GM12873 (cell line): ENCODE measurements at regions not wholly inside any gene's neighbourhood (a gene's known extent, or its start where the extent isn't known, plus 50 kb on each side); places are given as distances from the start of the nearest gene placed in this dataset.

Source experiments
- CTCF ChIP-seq: IDR thresholded peaks from 2 replicates; pipeline ENCODE4 v1.5.1; 2012; ENCODE audit warnings: low read depth, mild to moderate bottlenecking, moderate library complexity, low read length, control low read depth; ENCODE audit not compliant: insufficient read depth; ENCODE audit errors: missing control alignments

DNA sequence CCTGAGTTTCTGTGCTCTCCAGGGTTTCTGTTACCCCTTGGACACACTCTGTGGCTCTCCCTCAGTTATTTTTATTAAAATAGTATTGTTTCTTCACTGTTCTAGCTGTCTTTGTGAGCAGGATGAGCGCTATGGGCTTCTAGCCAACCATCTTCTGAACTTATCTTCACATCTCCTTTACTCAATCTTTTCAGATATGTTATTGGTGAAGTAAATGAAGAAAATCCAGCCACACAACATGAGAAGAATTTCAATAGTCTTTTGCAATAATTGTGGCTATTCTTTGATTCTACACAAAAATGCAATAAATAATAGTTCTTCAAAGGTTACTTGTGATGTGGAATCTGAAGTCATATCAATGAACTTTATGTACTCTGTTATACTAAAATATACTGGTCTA lies 80.3 kb upstream of the CAMK1G start:
- no peak for TF ChIP-seq CTCF

GRCh38 chr1:209504571-209504970 lies 78.9 kb upstream of the CAMK1G start:
- no peak for TF ChIP-seq CTCF

DNA sequence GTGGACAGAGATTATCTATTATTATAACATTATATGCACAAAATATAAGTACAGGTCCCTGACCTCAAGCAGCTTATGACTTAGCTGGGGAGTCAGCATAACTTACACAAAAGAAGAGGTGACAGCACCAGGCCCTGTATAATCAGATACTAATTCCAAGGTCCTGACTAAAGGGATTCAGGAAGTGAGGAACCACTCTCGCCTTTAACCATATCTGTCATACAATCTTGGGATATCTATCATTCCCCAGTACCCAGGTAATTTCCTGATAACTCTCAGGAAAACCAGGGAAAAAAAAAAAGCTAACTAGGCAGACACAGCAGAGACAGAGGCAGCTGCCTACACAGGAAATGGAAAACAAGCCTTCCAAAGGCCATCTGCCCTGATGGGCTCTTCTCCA lies 78.5 kb upstream of the CAMK1G start:
- TF ChIP-seq CTCF = no peak

- no peak for TF ChIP-seq CTCF
Measured at GRCh38 chr1:209506101-209506500, 77.4 kb upstream of the CAMK1G start.

GRCh38 chr1:209509039-209509438 lies 74.5 kb upstream of the CAMK1G start:
- TF ChIP-seq CTCF = no peak

GRCh38 chr1:209510063-209510462 lies 73.5 kb upstream of the CAMK1G start:
- TF ChIP-seq CTCF = no peak

DNA sequence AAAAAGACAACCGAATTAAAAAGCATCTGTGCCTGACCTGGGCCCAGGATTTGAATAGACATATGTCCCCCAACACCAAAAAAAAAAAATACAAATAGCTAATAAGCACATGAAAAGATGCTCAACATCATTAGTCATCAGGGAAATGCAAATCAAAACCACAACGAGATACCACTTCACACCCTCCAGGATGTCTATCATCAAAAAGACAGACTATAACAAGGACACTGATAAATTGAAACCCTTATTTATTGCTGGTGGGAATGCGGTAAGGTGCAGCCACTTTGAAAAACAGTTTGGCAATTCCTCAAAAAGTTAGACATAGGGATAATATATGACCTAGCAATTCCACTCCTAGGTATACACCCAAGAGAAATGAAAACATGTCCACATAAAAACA lies 72.3 kb upstream of the CAMK1G start:
- no peak for TF ChIP-seq CTCF

DNA sequence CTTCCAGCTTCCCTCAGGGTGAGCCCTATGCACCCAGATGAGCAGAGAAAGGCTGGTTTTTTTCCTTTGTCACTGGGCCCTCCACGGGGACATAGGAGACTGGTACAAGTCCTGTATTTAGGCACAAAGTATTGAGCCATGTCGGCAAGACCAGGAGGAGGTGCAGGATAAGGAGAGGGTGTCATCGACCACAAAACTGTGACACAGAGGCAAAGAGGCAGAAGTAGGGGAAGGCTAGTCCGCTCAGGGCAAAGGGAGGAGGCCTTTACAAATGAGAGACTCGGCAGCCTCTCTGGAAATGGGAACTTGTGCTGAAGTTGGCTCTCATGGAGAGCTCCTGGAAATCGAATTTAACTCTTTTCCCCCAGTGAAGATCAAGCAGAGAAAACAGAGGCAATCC lies 70.7 kb upstream of the CAMK1G start:
- TF ChIP-seq CTCF = no peak
